GM18858 (cell line): ENCODE measurements at regions not wholly inside any gene's neighbourhood (a gene's known extent, or its start where the extent isn't known, plus 50 kb on each side); places are given as distances from the start of the nearest gene placed in this dataset.
"Not testable (repeated sequence)": the region's sequence is repeated elsewhere in the genome, so short reads cannot be mapped to it uniquely, and the experiment has no call there.

Experiments used
- ATAC-seq: cut with Tn5 transposase; IDR thresholded peaks from one replicate; pipeline ENCODE4 v1.9.1; 2021; ENCODE audit not compliant: unreplicated experiment

GRCh38 chr1:184821658-184822057, 67.0 kb upstream of the EDEM3 start:
- ATAC-seq: no peak

DNA sequence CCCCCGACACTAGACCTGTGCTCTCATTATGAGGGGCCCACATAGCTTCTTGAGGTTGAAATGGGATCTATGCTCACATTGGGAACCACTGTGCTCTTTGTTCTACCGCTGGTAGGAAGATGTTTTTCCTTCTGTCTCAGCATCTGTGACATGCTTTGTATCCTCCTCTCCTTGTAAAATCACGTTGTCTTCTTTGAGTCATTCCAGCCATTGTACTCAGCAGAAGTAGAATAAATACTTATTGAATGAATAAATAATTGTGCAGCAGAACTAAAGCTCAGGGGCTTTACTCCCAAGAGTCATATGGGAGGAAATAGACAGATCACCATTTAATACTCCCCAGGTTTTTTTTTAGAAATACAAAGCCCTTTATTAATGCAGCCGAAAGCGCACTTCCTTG, 66.3 kb upstream of the EDEM3 start:
- ATAC-seq: no peak

DNA sequence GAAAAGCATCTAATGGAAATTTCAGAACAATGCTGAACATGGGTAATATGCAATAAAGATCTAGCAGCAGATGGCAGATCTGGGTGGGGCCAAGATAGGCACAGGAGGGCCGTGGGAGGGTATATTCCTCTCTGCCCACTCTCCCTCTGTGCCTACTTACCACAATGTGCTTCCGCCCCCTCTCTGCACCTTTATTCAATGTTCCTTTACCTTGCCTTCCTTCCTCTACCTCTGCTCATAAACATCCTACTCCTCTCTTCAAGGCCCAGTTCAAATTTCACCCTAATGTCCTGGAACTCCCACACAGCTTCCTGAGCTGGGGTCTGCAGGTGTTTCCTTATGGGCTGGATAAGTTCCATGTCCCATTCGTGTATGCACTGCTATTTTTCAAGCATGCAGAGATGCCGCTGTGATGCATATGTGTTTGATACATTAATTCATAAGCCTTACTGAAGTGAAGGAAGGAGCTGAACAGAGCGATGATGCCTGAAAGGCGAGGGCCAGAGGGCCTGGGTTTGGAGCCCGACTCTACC, 65.6 kb upstream of the EDEM3 start:
- ATAC-seq: no peak

- no peak for ATAC-seq
Observed at GRCh38 chr1:184818646-184819045, 64.0 kb upstream of the EDEM3 start.

- not testable (repeated sequence) for ATAC-seq
Observed at GRCh38 chr1:184817003-184817402, 62.3 kb upstream of the EDEM3 start.

DNA sequence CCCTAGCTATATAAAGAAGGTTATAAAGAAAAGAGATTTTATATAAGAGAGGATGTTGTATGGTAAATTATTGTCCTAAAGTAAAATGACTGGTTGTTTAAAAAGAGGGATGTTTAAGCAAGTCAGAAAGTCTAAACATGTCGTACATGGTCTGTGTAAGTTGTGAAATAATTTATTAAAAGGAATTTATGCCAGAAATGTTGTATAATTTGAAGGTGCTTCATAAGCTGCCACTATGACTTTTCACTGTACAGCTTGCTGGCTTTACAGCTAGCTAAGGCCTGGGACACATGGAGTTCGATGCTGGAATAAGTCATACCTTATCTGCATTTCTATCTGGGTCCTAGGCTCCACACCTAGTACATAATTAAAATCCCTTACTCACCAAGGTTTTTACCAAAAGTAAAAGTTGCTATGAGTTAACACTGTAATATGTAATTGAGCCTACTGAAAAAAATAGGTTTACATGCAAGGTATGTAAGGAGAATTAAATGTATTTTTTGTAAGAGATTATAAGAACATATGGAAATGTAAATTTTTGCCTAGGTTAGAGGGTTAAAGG, 59.0 kb upstream of the EDEM3 start:
- no peak for ATAC-seq

DNA sequence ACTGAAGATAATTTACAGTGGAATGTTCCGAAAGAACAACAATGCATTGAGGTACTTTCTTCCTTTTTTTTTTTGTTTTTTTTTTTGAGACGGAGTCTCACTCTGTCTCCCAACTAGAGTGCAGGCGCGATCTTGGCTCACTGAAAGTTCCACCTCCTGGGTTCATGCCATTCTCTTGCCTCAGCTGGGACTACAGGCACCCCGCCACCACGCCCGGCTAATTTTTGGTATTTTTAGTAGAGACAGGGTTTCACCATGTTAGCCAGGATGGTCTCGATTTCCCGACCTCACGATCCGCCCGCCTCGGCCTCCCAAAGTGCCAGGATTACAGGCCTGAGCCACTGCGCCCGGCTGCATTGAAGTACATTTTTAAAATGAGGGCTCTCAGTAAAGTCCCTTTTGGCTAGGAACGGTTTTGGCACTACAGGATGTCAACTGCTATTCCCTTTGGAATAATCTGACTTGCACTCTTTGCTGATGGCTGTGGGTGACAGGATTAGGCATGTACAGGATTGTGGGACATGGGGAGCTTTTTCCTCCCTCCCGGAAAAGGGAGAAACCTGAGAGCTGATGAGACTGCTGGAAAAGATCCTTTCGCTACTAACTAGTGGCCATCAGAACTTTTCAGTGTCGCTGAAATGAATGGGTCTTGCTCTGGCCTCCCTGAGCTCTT, 56.9 kb upstream of the EDEM3 start:
- ATAC-seq: no peak

DNA sequence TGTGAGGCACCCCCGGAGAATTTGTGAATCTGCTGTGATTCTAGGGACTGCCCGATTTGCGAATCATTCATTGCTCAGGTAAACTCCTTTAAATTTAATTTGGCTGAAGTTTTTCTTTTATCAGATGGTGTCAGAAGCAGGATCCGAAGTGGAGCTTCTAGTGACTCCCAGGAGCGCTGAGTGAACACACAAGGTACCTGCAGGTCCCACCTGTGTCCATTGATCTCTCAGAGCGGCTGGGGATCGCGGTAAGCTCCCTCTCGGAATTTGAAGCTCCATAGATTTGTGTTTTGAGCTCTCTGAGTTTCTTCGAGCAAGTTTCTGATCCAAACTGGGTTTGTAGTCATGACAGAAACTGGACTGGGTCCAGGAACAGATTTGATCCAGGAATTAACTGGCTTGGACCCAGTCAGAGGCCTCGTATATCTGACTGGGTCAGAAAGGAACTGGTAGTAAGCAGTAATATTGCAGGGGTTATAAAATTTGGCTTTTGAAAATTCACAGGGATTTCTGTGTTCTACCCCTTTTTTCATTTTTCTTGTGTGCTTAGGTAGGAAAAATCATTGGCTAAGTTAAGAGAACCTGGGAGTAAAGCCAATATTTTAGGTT, 56.2 kb upstream of the EDEM3 start:
- ATAC-seq: no peak

GRCh38 chr1:184806296-184806721, 51.7 kb upstream of the EDEM3 start:
- ATAC-seq: no peak

DNA sequence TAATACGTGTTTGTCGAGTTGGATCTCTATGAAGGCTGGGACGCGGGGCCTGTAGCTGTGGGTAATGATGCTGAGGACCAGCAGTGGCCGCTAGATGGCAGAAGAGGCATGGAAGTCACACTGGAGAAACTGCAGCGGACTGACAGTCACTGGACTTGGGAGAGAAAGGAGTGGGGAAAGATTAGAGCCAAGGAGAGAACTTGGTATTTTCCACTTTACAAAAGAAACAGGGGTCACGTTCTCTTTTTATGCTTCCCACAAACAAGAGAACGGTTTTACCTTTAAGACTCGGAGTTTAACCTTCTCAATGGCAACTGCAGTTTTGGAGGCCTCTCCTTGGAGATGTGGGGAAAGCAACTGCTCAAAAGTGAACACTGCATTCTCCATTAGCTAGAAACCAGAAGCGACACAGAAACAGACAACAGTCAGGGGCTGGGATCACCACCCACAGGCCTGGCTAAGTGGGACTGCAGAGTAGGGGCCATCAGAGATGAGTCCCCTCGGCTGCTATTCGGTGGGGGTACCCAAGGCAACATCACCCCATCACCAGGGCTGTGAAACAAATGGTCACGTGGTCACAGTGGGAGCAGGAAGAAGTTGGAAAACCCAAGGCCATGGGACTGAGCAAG, 51.1 kb upstream of the EDEM3 start:
- peak; percentile 84 for ATAC-seq
